Natural killer cell treated with Interleukin-12 subunit alpha and Interleukin-12 subunit beta and Interleukin-15 and Interleukin-18, amount 100 ng/mL, for 72 hours (primary cell): ENCODE measurements at regions not wholly inside any gene's neighbourhood (a gene's known extent, or its start where the extent isn't known, plus 50 kb on each side); places are given as distances from the start of the nearest gene placed in this dataset.
A peak's percentile ranks its signal among the peaks of the same experiment; 100 is the strongest.

Source experiments
- ATAC-seq, 2 donors: fragments of 150-1000 bp; cut with Tn5 transposase in 1 of 2; sonication (Bioruptor Pico), chemical (Tn5 transposase) in 1 of 2; 2 replicates each; pipeline ENCODE4 v1.10.0; 2021
- DNase-seq: peaks from one replicate; pipeline ENCODE4 v3.0.0; 2022; ENCODE audit warnings: low spot score
- H3K27ac Mint-ChIP-seq, 2 donors: 1 replicate in 1 of 2; 2 replicates in 1 of 2; pipeline ENCODE4 v1.8.0; 2022; ENCODE audit warnings: mixed read lengths in 2 of 2, mild to moderate bottlenecking in 1 of 2, moderate library complexity in 1 of 2
- H3K27me3 Mint-ChIP-seq, 2 donors: 1 replicate in 1 of 2; 2 replicates in 1 of 2; pipeline ENCODE4 v1.8.0; 2022; ENCODE audit warnings: mixed read lengths in 2 of 2
- H3K36me3 Mint-ChIP-seq: one replicate; pipeline ENCODE4 v1.8.0; 2022; ENCODE audit warnings: mixed read lengths
- H3K4me1 Mint-ChIP-seq, 2 donors: 1 replicate in 1 of 2; 2 replicates in 1 of 2; pipeline ENCODE4 v1.8.0; 2022; ENCODE audit warnings: low read depth in 2 of 2, mixed read lengths in 2 of 2, mild to moderate bottlenecking in 1 of 2
- H3K4me3 Mint-ChIP-seq: one replicate; pipeline ENCODE4 v1.8.0; 2022; ENCODE audit warnings: mixed read lengths
- H3K9me3 Mint-ChIP-seq: 2 replicates; pipeline ENCODE4 v1.8.0; 2022; ENCODE audit warnings: mixed read lengths

- DNase-seq (no peak), ATAC-seq (no peak)
- Mint-ChIP-seq H3K9me3 (no peaks in the 10 kb centered on the region), H3K4me1 (no peaks in the 10 kb centered on the region), H3K4me3 (no peak overlapping the region), H3K36me3 (no peaks in the 10 kb centered on the region), H3K27ac (no peak overlapping the region), H3K27me3 (peaks cover 0 to 11% of the 10 kb centered on the region in 2 donors)
These were observed 372.3 kb upstream of the ZFHX3 start for GRCh38 chr16:73420244-73420643.

- DNase-seq: no peak
- Mint-ChIP-seq H3K27ac (no peak overlapping the region), H3K4me3 (no peak overlapping the region), H3K36me3 (no peaks in the 10 kb centered on the region), H3K27me3 (peaks cover 0 to 11% of the 10 kb centered on the region in 2 donors), H3K9me3 (no peaks in the 10 kb centered on the region), H3K4me1 (no peaks in the 10 kb centered on the region)
- ATAC-seq: no peak
These were observed 370.8 kb upstream of the ZFHX3 start for GRCh38 chr16:73418691-73419090.

GRCh38 chr16:73418051-73418450 is 370.1 kb upstream of the ZFHX3 start:
- peaks cover under 1% of the 10 kb centered on the region for H3K9me3 Mint-ChIP-seq
- no peak for ATAC-seq

GRCh38 chr16:73415286-73415685 is 367.4 kb upstream of the ZFHX3 start:
- no peak overlapping the region for H3K4me3 Mint-ChIP-seq
- H3K36me3 Mint-ChIP-seq: no peaks in the 10 kb centered on the region
- H3K9me3 Mint-ChIP-seq: peaks cover 3% of the 10 kb centered on the region
- peaks cover 0 to 4% of the 10 kb centered on the region in 2 donors for H3K27me3 Mint-ChIP-seq
- H3K4me1 Mint-ChIP-seq: peaks cover 0 to 9% of the 10 kb centered on the region in 2 donors
- ATAC-seq (no peak), DNase-seq (no peak)
- H3K27ac Mint-ChIP-seq: no peak overlapping the region

More at GRCh38 chr16:73418051-73418450, 370.1 kb upstream of the ZFHX3 start:
- H3K27ac Mint-ChIP-seq: no peak overlapping the region
- H3K4me3 Mint-ChIP-seq: no peak overlapping the region
- H3K4me1 Mint-ChIP-seq: peaks cover 0 to 6% of the 10 kb centered on the region in 2 donors
- no peaks in the 10 kb centered on the region for H3K36me3 Mint-ChIP-seq
- DNase-seq: no peak
- peaks cover 0 to 11% of the 10 kb centered on the region in 2 donors for H3K27me3 Mint-ChIP-seq

- H3K27me3 Mint-ChIP-seq: peaks cover 0 to 6% of the 10 kb centered on the region in 2 donors
- no peak overlapping the region for H3K4me3 Mint-ChIP-seq
- peaks cover 0 to 9% of the 10 kb centered on the region in 2 donors for H3K4me1 Mint-ChIP-seq
- no peak for ATAC-seq
- H3K9me3 Mint-ChIP-seq: peaks cover 3% of the 10 kb centered on the region
- H3K27ac Mint-ChIP-seq: no peak overlapping the region
- no peak for DNase-seq
- H3K36me3 Mint-ChIP-seq: no peaks in the 10 kb centered on the region
These were observed 366.7 kb upstream of the ZFHX3 start for GRCh38 chr16:73414638-73415037.

- peaks cover 0 to 9% of the 10 kb centered on the region in 2 donors for H3K4me1 Mint-ChIP-seq
- H3K9me3 Mint-ChIP-seq: peaks cover 3% of the 10 kb centered on the region
- no peak for DNase-seq
- no peak overlapping the region for H3K4me3 Mint-ChIP-seq
- H3K27ac Mint-ChIP-seq: no peak overlapping the region
- ATAC-seq: no peak
- peaks cover 0 to 5% of the 10 kb centered on the region in 2 donors for H3K27me3 Mint-ChIP-seq
- H3K36me3 Mint-ChIP-seq: no peaks in the 10 kb centered on the region
These were observed 365.9 kb upstream of the ZFHX3 start for GRCh38 chr16:73413830-73414190.

GRCh38 chr16:73413091-73413829 is 365.3 kb upstream of the ZFHX3 start:
- no peak overlapping the region for H3K27ac Mint-ChIP-seq
- peaks cover 3% of the 10 kb centered on the region for H3K9me3 Mint-ChIP-seq
- peaks cover 0 to 9% of the 10 kb centered on the region in 2 donors for H3K4me1 Mint-ChIP-seq
- H3K27me3 Mint-ChIP-seq: peaks cover 0 to 5% of the 10 kb centered on the region in 2 donors
- peak in 1 of 2 donors; percentile 29 for ATAC-seq
- DNase-seq: no peak
- no peak overlapping the region for H3K4me3 Mint-ChIP-seq
- H3K36me3 Mint-ChIP-seq: no peaks in the 10 kb centered on the region

GRCh38 chr16:73412416-73412815 is 364.5 kb upstream of the ZFHX3 start:
- ATAC-seq (no peak), DNase-seq (no peak)
- H3K4me3 Mint-ChIP-seq: no peak overlapping the region
- H3K36me3 Mint-ChIP-seq: no peaks in the 10 kb centered on the region
- H3K27me3 Mint-ChIP-seq: peaks cover 0 to 5% of the 10 kb centered on the region in 2 donors
- H3K4me1 Mint-ChIP-seq: peaks cover 0 to 9% of the 10 kb centered on the region in 2 donors
- no peak overlapping the region for H3K27ac Mint-ChIP-seq
- peaks cover 3% of the 10 kb centered on the region for H3K9me3 Mint-ChIP-seq

GRCh38 chr16:73408716-73409115 is 360.8 kb upstream of the ZFHX3 start:
- Mint-ChIP-seq H3K9me3 (peaks cover 3% of the 10 kb centered on the region), H3K27ac (no peak overlapping the region), H3K4me3 (no peak overlapping the region), H3K36me3 (no peaks in the 10 kb centered on the region), H3K4me1 (peaks cover 0 to 9% of the 10 kb centered on the region in 2 donors), H3K27me3 (peaks cover 0 to 3% of the 10 kb centered on the region in 2 donors)
- DNase-seq (no peak), ATAC-seq (no peak)

GRCh38 chr16:73408311-73408710 is 360.4 kb upstream of the ZFHX3 start:
- Mint-ChIP-seq H3K27ac (no peak overlapping the region), H3K27me3 (peaks cover 0 to 3% of the 10 kb centered on the region in 2 donors), H3K4me1 (peaks cover 0 to 6% of the 10 kb centered on the region in 2 donors), H3K9me3 (peaks cover 3% of the 10 kb centered on the region), H3K36me3 (no peaks in the 10 kb centered on the region), H3K4me3 (no peak overlapping the region)
- ATAC-seq: no peak
- DNase-seq: no peak

- H3K27ac Mint-ChIP-seq: no peak overlapping the region
- H3K4me3 Mint-ChIP-seq: no peak overlapping the region
- H3K9me3 Mint-ChIP-seq: no peaks in the 10 kb centered on the region
These were observed 357.9 kb upstream of the ZFHX3 start for GRCh38 chr16:73405851-73406250.

GRCh38 chr16:73404001-73404400 is 356.1 kb upstream of the ZFHX3 start:
- Mint-ChIP-seq H3K9me3 (no peaks in the 10 kb centered on the region), H3K36me3 (no peaks in the 10 kb centered on the region), H3K27ac (no peak overlapping the region), H3K4me1 (no peaks in the 10 kb centered on the region), H3K4me3 (no peak overlapping the region), H3K27me3 (peaks cover 0 to 2% of the 10 kb centered on the region in 2 donors)
- DNase-seq (no peak), ATAC-seq (peak in 1 of 2 donors; percentile 34)

More at GRCh38 chr16:73405851-73406250, 357.9 kb upstream of the ZFHX3 start:
- Mint-ChIP-seq H3K4me1 (no peaks in the 10 kb centered on the region), H3K36me3 (no peaks in the 10 kb centered on the region), H3K27me3 (peaks cover 0 to 5% of the 10 kb centered on the region in 2 donors)
- ATAC-seq (no peak), DNase-seq (no peak)

- Mint-ChIP-seq H3K27me3 (peaks cover 0 to 2% of the 10 kb centered on the region in 2 donors), H3K9me3 (no peaks in the 10 kb centered on the region), H3K4me1 (no peaks in the 10 kb centered on the region), H3K4me3 (no peak overlapping the region), H3K36me3 (no peaks in the 10 kb centered on the region), H3K27ac (no peak overlapping the region)
- no peak for ATAC-seq
- DNase-seq: no peak
These were observed 355.4 kb upstream of the ZFHX3 start for GRCh38 chr16:73403291-73403690.

GRCh38 chr16:73400951-73401350 is 353.0 kb upstream of the ZFHX3 start:
- H3K4me1 Mint-ChIP-seq: no peaks in the 10 kb centered on the region
- ATAC-seq: no peak
- no peak overlapping the region for H3K27ac Mint-ChIP-seq

More at GRCh38 chr16:73400951-73401350, 353.0 kb upstream of the ZFHX3 start:
- Mint-ChIP-seq H3K27me3 (peaks cover 2 to 6% of the 10 kb centered on the region in 2 donors), H3K36me3 (no peaks in the 10 kb centered on the region), H3K4me3 (no peak overlapping the region), H3K9me3 (no peaks in the 10 kb centered on the region)
- DNase-seq: no peak
